Progenitor cell of endocrine pancreas (in vitro differentiated cells): ENCODE measurements at regions not wholly inside any gene's neighbourhood (a gene's known extent, or its start where the extent isn't known, plus 50 kb on each side); places are given as distances from the start of the nearest gene placed in this dataset.

Source experiments
- DNase-seq: peaks from one replicate; pipeline ENCODE4 v3.0.0; 2021; ENCODE audit warnings: low spot score; ENCODE audit not compliant: unreplicated experiment
- H3K27ac Mint-ChIP-seq: 2 replicates; pipeline ENCODE4 v1.8.0; 2021; ENCODE audit warnings: mild to moderate bottlenecking, moderate library complexity, mixed read lengths
- H3K27me3 Mint-ChIP-seq: 2 replicates; pipeline ENCODE4 v1.8.0; 2021; ENCODE audit warnings: mixed read lengths
- H3K36me3 Mint-ChIP-seq: 2 replicates; pipeline ENCODE4 v1.8.0; 2022; ENCODE audit warnings: mixed read lengths; ENCODE audit not compliant: insufficient read depth
- H3K4me1 Mint-ChIP-seq: 2 replicates; pipeline ENCODE4 v1.8.0; 2021; ENCODE audit warnings: low read depth, mixed read lengths
- H3K4me3 Mint-ChIP-seq: 2 replicates; pipeline ENCODE4 v1.8.0; 2021; ENCODE audit warnings: low read depth, mild to moderate bottlenecking, moderate library complexity, mixed read lengths
- H3K9me3 Mint-ChIP-seq: 2 replicates; pipeline ENCODE4 v1.8.0; 2021; ENCODE audit warnings: low read depth, mixed read lengths
- CTCF ChIP-seq: fragments of 200-600 bp; sonication (generic); IDR thresholded peaks from one replicate; pipeline ENCODE4 v1.5.0; 2021; ENCODE audit warnings: antibody characterized with exemption, mild to moderate bottlenecking; ENCODE audit not compliant: unreplicated experiment

GRCh38 chr7:41465571-41465970 is 237.3 kb downstream of the INHBA start:
- Mint-ChIP-seq H3K9me3 (no peaks in the 10 kb centered on the region), H3K27me3 (no peaks in the 10 kb centered on the region), H3K4me3 (no peak overlapping the region), H3K36me3 (no peaks in the 10 kb centered on the region), H3K27ac (no peak overlapping the region), H3K4me1 (peaks cover 7% of the 10 kb centered on the region)
- DNase-seq, result no peak
- TF ChIP-seq CTCF, result no peak

- Mint-ChIP-seq H3K27ac (no peak overlapping the region), H3K4me1 (peaks cover 7% of the 10 kb centered on the region), H3K4me3 (no peak overlapping the region), H3K9me3 (no peaks in the 10 kb centered on the region), H3K36me3 (no peaks in the 10 kb centered on the region), H3K27me3 (no peaks in the 10 kb centered on the region)
- no peak for DNase-seq
- no peak for TF ChIP-seq CTCF
These were observed 239.0 kb downstream of the INHBA start for GRCh38 chr7:41463770-41464470.

GRCh38 chr7:41459623-41460261 is 243.1 kb downstream of the INHBA start:
- no peak for DNase-seq
- H3K36me3 Mint-ChIP-seq, result no peaks in the 10 kb centered on the region
- TF ChIP-seq CTCF, result no peak
- no peak overlapping the region for H3K4me3 Mint-ChIP-seq
- no peaks in the 10 kb centered on the region for H3K27me3 Mint-ChIP-seq
- no peaks in the 10 kb centered on the region for H3K9me3 Mint-ChIP-seq
- H3K27ac Mint-ChIP-seq, result no peak overlapping the region
- no peaks in the 10 kb centered on the region for H3K4me1 Mint-ChIP-seq

- Mint-ChIP-seq H3K27ac (no peak overlapping the region), H3K4me3 (no peak overlapping the region), H3K27me3 (no peaks in the 10 kb centered on the region), H3K4me1 (no peaks in the 10 kb centered on the region), H3K36me3 (no peaks in the 10 kb centered on the region), H3K9me3 (no peaks in the 10 kb centered on the region)
- TF ChIP-seq CTCF, result no peak
- no peak for DNase-seq
These were observed 243.7 kb downstream of the INHBA start for GRCh38 chr7:41459183-41459582.

GRCh38 chr7:41457832-41458437 is 245.0 kb downstream of the INHBA start:
- DNase-seq, result no peak
- H3K27me3 Mint-ChIP-seq, result no peaks in the 10 kb centered on the region
- H3K36me3 Mint-ChIP-seq, result no peaks in the 10 kb centered on the region
- TF ChIP-seq CTCF, result no peak
- H3K27ac Mint-ChIP-seq, result no peak overlapping the region
- no peaks in the 10 kb centered on the region for H3K9me3 Mint-ChIP-seq
- H3K4me1 Mint-ChIP-seq, result no peaks in the 10 kb centered on the region
- H3K4me3 Mint-ChIP-seq, result no peak overlapping the region
